Activated CD8-positive, alpha-beta memory T cell treated with anti-CD3 and anti-CD28 coated beads, Interleukin-2, amount 50 U/mL, for 48 hours (primary cell): ENCODE measurements at regions not wholly inside any gene's neighbourhood (a gene's known extent, or its start where the extent isn't known, plus 50 kb on each side); places are given as distances from the start of the nearest gene placed in this dataset.

Experiments
- DNase-seq: peaks from one replicate; pipeline ENCODE4 v3.0.0-alpha.2; 2020

DNA sequence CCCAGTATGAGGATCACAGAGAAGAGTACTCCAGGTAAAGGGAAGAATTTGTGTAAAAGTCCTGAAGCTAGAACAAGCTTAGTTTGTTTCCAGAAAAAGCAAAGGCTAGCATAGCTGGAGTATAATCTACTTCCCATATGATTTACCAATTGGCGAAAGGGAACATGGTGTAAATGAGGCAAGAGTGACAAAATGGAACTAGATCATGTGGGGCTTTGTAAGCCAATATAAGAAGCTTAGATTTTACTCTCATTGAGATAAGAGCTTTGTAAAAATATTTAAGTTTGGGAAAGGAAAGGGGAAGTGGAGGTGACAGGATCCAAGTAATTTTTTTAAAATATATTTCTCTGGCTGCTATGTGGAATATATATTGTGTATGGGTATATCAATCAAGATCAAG lies 234.9 kb downstream of the KCTD12 start:
- no peak for DNase-seq

DNA sequence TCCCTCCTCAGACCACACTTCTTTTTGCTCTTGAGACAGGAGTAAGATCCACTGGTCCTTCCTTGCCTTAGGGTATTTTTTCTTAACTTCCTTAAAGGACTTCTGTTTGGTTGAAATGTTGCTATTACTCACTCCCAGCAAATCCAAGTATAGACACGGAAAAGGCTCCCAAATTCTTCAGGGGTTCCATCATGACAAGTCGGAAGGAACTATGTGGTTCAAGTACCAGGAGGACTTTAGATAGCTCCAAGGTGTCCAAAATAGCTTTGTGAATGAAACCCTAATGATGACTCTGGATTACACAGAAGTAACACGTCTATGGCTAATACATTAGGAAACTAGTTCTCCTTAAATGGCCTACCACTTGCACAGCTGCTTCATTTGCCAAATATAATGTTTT lies 238.7 kb downstream of the KCTD12 start:
- DNase-seq = no peak

DNA sequence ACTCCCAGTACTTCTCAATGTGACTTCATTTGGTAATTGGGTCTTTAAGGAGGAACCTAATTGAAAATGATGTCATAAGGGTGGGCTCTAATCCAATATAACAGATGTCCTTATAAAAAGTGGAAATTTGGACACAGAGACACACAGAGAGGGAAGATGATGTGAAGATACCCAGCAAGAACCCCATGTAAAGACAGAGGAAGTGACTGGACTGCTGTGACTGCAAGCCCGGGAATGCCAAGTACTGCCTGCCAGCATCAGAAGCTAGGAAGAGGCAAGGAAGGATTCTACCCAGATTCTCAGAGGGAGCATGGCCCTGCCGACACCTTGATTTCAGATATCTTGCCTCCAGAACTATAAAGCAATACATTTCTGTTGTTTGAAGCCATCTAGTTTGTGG lies 239.3 kb downstream of the KCTD12 start:
- no peak for DNase-seq

DNA sequence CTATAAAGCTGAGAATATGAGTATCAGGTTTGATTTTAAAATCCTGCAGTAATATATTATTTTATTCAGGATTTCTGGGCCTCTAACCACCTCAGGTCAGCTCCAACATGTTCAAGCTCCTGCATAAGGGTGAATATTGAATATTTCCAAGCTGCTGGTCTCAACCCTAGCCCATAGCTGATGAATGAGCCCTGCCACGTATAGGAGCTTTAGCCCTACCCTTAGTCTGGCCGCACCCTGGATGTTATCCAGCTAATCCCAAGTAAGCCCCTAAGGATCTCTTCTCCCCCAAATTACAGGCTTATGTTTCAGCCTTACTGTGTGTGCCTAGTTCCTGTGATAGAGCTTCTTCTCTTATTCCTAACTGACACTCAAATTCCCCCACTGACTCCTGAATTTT lies 240.6 kb downstream of the KCTD12 start:
- no peak for DNase-seq

DNA sequence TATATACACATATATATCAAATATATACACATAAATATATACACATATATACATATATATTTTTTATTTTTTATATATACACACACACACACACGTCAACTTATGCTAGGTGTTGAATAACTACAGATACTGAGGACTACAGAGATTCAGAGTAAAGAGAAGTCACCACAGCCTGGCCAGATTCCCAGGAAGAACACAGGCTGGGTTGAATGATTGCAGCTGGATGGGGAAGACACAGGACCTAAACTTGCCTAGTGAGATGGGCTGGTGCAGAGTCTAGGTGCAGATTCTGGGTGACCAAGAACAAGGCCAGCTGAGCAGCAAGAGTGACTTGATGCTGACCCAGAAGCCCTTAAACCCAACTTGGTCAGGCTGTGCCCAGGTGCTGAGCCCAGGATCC lies 241.3 kb downstream of the KCTD12 start:
- DNase-seq = no peak

DNA sequence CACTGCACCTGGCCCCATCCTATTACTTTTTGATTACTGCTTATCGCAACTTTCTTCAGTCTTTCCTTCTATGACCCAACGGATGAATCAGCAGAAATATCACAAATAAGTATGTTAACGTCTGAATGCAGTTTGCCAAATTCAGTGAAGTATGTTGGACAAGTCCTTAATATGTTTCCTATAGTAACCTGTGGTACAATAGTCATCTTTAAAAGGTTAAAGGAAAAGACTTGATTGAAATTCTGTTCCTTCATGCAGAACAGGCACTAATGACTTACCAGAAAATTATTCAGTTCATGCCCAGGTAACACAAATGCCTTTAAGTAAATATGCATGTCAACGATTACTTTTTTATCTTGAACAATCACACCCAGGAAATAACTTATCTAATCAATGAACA lies 242.6 kb downstream of the KCTD12 start:
- DNase-seq = no peak

DNA sequence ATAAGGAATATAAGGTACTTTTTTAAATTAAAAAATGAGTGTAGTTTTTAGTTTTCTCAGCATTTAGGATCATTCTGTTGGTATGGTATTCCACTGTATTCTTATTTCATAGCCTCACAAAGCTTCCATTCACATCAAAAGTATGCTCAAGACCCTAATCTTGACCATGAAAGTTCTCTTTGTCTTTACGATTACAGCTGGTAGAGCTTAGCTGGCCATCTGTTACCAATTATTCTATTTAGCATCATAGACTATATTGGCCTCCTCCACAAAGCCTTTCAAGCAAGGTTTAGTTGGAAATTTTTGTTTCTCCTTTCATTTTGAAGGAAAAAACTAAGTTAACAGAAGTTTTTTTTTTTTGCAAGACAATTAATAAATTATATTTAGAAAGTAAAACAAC lies 245.1 kb downstream of the KCTD12 start:
- DNase-seq = no peak

DNA sequence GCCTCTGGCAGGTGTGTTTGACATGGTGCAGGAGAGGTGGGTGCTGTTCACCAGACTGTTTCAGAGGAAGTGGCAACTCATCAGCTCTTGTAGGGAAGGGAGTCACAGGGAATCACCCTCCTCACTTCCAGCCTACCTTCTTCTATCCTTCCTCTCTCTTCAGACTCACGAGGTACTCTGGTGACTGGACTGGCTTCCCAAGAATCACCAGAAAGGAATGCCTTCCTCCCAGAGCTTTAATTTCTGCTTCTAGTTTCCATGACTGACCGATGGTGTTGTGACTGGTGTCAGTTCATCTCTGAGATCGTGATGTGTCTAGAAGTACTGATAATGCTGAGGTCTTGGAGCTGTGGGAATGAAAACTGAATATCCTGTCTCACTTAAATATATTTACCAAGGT lies 247.3 kb downstream of the KCTD12 start:
- DNase-seq = no peak

DNA sequence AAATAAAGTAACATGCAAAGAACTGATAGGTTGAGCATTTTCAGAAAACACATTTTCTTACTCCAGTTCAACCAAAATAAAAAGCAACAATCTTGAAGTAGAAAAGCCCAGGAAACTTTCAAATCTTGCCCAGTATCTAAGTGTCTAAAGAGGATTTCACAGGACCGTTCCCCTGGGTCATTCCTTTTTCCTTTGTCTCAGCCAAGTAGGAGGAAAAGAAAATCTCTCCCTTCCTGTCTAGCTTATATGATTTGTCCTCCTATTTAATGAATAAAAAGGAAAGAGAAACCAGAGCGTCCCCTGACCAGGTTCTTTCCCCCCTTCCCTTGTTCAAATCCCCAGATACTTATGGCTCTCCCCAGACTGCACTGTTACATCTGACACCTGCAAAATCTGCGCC lies 248.0 kb downstream of the KCTD12 start:
- no peak for DNase-seq

DNA sequence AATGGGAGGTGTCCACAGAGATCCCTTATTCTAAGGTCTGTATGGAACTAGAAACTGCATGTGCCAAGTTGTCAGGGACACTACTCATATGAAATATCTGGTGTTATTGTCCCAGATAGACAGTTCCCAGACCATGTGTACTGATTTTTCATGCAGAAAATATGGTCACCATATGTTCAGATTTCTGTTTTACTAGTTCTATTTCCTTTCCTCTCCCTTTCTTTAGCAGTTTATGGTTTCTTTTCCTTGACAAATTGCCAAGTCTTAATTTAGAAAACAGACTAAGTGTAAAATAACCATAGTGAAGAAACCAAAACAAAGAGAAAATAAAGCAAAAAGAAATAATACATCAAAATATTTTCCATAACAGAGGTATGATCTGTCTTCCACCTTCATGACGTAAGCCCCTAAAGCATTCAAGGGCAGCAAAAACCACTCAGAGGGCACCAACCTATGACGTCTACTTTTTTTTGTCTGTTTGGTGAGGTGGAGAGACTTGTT lies 248.5 kb downstream of the KCTD12 start:
- no peak for DNase-seq

DNA sequence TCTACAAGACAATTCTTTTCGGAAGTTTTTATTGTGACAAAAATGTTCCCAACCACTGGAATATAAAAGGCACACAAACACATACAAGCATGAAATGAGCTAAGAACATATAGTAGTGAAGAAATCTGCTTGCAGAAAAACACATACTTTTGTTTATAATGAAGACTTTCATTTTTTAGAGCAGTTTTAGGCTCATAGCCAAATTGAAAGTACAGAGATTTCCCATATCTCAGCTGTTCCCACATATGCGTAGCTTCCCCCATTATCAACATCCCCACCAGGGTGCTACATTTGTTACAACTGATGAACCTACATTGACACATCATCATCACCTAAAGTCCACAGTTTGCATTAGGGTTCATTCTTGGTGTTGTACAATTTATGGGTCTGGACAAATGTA lies 249.4 kb downstream of the KCTD12 start:
- no peak for DNase-seq

DNA sequence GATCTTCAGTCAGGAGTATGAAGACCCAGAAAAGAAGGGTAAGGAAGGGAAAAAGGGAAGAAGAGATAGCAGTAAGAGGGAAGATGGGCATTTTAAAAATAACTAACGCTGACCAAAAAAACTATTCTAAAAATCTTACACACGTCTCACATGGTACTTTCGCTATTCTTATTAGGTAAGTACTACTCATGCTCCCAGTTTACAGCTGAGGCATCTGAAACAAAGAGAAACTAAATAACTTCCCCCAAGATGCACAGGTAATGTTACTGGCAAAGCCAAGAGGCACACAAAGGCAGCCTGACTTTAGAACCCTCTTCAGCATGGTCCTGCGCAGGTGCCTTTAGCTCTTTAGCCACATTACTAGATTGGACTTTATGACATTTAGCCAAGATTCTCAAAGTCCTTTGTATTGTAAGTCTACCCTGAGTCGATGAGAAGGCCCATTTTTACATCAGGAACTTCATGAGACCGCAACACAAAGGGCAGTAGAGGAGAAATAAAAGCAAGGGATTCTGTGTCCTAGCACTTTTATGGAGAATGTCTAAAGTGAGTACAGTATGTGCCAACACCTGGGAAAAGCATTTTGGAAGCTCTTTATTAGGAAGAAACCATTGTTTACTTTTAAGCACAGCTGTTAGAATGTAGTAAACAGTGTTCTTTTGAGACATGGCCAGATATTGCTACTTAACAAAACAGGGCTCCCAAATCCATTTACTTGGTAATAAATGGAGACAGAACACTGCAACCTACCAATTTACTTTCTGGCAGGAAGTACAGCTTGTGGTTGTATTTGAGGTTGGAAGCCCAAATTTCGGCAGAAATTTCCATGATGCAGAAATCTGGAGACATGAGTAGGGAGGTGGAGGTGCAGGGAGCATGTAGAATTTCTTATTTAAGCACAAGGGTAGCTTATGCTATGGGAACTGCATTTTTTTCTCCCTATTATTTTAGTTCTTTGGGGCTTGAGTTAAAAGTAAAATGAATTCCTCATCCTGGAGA lies 250.7 kb downstream of the KCTD12 start:
- DNase-seq = no peak

DNA sequence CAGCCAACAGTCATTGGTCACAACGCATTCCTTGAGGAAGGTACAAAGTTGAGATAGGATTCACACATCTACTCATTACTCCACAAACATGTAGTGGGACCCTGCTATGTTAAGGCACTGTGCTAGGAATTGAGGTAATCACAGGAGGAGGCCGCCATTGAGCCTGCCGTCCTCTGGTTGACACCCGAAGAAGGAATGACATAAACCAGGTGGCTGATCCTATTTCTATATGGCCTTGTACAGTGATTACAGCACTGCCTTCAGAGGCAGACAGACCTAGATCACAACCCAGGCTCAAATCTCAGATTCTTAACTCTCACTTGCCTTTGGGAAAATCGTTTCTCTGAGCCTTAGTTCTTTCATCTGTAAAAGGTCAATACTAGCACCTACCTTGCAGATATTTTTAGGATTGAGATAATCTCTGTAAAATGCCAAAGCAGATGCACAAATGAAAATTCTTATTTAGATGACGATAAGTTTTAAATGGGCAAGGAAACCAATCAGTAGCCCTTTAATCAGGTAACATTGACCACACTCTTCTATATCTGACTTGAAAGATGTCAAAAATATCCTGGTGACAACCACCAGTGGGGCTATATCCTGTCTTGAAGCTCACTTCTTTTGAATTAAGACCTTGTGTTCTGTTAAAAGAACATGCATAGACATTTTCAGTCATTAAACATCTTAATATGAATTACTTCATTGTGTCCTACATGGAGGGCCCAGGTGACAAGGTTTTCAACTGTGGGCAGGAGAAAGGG lies 251.6 kb downstream of the KCTD12 start:
- no peak for DNase-seq

DNA sequence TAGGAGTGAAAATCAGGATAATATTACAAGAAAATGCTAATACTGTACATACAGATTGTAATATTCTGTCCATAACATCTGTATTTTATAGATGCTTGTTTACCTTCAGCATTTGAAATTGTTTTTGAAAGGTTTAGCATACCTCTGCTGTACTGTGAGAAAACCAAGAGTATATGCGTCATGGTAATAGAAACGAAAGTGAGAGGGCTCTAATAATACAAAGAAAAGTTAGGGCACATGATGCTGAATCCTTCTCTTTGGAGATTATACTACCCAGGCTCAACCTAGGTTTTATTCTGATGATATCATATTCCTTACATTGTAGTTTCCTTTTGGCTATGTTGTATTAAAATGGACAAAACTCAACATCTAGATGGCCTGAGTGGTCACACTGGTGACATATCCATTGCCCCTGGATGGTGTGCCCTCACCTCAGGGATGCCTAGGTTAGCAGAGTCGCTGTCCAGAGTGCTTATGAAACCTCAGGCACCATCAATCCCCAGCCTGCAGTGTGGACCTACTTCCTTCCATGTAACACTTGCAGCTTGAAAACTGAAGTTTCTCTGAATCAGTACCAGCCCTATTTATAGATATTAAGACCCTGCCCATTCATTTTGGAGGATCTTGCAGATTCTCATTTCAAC lies 253.7 kb downstream of the KCTD12 start:
- DNase-seq = no peak

DNA sequence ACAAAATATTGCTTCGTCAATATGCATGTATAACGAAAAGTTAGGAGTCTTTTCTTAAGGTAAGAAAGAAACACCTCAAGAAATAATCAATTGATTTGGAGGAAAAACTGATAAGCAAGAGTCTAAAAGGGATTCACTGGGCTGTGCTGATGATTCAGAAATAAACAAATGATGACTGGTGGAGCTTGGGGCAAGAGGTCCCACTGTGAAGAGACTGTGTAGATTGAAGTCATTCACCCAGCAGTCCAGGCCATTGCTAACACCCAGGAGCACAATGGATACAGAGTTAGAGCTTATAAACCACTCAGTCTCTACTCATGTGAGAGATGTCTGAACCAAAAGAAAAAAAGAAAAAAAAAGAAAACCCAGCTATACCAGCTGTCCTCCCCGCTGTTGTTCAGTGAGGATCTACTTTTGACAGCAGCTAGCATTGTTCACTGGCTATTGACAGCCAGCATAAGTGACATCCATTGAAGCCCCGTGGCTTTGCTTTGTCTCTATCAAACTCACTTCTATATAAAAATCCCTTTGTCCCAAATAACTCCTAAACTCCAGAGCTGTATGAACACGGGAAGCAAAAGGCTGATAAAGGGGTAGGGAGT lies 255.5 kb downstream of the KCTD12 start:
- DNase-seq = no peak

DNA sequence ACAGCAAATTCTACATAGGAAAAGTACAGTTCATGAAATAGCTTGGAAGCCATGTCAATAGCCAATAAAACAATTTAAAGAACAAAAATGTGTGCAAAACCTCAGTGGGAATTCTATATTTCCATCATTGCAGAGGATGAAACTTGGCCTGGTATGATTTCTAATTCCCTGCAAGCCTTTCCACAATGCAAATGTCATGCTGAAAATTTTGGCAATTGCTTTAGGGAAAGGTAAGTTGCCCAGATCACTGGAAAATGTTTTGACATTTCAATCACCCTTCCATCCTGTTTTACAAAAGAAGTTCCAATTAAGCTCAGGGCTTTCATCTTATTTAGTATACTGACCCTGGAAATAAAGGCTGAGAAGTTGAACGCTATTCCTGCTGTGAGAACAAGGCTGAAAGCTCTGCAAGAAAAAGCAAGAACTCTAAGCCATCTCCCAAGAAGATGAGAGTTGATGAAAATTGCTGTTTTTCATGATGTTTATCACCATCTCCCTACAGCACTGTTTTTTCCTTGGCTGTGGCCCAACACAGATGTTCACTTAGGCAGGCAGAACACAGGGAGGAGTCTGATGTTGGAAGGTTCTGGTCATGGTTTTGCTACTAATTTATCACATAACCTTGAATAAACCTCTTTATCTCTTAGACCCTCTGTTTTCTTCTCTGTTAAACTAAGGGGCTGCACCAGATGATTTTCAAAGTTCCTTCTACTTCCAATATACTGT lies 263.7 kb downstream of the KCTD12 start:
- no peak for DNase-seq

DNA sequence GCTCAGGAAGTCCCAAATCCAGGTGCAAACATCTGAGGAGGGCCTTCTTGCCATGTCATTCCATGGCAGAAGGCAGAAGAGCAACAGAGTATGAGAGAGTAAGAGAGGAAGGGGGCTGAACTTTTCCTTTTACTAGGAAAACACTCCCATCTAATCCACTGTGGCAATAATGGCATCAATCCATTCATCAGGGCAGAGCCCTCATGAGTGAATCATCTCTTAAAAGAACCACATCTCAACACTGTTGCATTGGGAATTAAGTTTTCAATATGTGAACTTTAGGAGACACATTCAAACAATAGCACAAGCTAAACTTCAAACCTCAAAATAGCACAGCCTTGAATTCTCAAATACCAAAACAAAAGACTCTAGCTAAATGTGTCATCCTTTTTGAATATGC lies 264.5 kb downstream of the KCTD12 start:
- DNase-seq = no peak

DNA sequence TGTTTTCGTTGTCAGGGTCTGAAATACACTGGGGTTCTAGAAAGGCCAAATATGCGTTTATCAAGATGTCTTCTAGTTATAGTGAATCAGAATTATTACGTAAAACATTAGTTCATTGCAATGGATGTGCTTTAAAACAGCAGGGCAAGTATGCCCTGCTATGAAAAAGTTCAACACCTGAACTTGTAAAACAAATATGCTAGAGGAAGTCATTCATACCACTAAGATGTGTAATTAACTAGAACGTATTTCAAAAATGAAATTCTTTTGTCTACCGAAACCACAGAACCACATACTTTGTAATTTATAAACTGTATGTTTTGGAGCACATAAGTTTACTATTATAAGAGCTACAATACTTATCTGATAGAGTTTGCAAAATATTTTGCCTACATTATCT lies 266.2 kb downstream of the KCTD12 start:
- no peak for DNase-seq

DNA sequence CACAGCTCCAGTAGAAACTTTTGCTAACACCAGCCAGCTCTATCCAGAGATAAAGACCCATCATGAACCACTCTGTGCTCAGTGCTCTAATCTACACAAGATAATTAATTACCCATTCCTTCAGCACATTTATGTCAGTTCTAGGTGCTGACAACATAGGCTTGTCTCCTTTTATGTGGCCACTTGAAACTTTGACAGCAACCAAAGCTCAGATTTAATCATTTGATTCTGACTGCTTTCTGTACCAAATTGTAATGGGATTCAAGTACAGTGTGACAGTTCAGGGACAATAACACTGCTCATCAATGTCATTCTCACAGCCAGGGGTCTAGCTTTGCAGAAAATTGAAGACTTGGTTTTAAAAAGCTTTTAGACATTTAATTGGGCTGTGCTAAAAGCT lies 266.6 kb downstream of the KCTD12 start:
- DNase-seq = no peak

DNA sequence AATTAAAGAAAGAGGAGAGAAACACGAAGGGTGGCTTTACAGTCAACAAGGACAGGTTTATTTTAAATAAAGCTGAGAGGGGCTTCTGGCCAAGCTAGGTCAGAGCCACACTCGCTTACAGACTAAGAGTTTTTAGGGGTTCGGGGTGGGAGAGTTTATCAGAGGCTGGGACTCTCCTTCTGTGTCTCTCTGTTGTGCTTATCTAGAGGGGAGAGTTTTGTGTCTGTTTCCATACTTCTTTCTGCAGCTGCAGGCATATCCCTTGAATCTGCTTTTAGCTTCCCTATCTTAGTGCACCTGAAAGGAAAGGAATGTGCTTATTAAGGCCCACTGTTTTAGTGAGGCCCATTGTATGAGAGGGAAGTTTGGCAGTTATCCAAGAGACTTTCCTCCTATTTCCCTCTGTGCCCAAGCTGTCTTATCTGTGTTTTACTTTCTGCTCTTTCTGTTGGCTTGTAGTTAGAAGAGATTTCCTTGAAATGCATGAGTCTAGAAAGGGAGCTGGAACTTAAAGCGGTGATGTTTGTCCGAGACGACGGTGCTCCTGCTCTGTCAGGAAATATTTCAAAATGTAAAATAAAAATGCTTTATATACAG lies 275.3 kb downstream of the KCTD12 start:
- DNase-seq = no peak

DNA sequence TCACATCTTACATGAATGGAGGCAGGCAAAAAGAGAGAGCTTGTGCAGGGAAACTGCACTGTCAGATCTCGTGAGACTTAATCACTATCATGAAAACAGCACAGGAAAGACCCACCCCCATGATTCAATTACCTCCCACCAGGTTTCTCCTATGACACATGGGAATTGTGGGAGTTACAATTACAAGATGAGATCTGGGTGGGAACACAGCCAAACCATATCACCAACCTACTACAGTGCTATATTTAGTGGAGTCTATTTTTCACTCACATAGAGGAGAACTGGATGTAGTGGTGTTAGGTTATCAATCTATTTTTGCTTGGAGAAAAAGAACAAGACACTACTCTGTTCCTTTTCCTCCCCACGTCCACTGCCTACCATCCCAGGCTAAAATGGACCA lies 276.6 kb downstream of the KCTD12 start:
- no peak for DNase-seq

DNA sequence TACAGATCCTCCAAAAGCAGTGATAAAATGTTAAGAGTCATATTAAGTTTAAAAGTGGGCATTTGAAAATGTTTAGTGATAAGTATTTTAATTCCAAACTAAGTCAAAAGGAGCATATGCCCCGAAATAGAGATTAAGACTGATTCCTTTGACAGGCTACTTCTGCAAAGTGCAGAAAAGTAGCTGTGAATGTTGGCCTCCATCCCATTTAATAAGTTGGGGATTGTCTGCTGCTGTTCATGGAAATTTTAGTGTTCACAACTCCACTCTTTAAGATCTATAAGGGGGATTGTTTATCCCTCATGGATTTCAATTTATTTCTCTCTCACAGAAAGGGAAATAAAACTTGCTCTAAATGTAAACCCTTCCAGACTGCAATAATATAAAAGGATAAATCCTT lies 278.3 kb downstream of the KCTD12 start:
- DNase-seq = no peak
